ENCODE measurements at regions not wholly inside any gene's neighbourhood (a gene's known extent, or its start where the extent isn't known, plus 50 kb on each side); places are given as distances from the start of the nearest gene placed in this dataset.

DNA sequence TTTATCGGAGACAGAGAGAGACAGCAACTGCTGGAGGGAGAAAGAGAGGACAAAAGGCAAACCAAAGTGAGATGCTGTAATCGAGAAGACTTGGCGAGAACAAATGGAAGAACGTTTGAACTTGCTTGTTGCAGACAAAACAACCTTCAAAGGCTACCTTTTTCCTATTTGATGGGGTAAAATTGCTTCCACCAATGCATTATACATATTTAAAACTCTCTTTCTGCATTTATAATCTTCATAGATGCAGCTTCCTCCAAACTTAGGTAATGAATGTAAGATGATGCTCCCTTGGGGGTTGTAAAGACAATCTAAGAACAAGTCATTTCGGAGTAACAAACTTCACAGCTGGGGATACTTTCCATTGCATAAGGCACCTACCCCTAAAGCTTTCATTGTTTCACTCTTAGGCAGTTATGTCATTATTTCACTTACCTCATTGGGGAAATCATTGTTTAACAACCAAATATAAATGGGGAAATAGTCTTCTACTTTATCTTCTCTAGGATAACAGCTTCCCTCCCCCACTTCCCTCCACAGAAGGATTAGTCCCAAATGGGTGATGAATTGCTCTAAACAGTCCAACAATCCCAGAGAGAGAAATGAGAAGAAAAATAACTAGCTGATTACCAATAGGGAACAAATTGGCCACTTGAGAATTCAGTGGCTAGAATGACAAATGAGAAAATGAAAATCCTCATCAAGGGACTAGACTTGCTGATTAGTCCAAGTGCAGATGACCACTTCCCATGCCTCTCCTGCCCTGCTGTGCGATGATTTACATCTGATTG is 269.8 kb upstream of the ADAMTS9 start:
- no peak for DNase-seq (ENCODE audit: extremely low spot score)
- ChIA-PET POLR2A (no interaction called here), CTCF (no interaction called here)
- TF ChIP-seq TARDBP (IDR thresholded peaks at IDR 0.05), result no peak
- TF ChIP-seq L3MBTL2 (conservative IDR thresholded peaks at IDR 0.05), result no peak
- no peak for TF ChIP-seq HDGF (IDR thresholded peaks at IDR 0.05; ENCODE audit: borderline replicate concordance)
- TF ChIP-seq, protein P1, sequence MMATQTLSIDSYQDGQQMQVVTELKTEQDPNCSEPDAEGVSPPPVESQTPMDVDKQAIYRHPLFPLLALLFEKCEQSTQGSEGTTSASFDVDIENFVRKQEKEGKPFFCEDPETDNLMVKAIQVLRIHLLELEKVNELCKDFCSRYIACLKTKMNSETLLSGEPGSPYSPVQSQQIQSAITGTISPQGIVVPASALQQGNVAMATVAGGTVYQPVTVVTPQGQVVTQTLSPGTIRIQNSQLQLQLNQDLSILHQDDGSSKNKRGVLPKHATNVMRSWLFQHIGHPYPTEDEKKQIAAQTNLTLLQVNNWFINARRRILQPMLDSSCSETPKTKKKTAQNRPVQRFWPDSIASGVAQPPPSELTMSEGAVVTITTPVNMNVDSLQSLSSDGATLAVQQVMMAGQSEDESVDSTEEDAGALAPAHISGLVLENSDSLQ (IDR thresholded peaks at IDR 0.05), result 0 out of 2 replicates have a peak, but pooled peaks have one; percentile 1

DNA sequence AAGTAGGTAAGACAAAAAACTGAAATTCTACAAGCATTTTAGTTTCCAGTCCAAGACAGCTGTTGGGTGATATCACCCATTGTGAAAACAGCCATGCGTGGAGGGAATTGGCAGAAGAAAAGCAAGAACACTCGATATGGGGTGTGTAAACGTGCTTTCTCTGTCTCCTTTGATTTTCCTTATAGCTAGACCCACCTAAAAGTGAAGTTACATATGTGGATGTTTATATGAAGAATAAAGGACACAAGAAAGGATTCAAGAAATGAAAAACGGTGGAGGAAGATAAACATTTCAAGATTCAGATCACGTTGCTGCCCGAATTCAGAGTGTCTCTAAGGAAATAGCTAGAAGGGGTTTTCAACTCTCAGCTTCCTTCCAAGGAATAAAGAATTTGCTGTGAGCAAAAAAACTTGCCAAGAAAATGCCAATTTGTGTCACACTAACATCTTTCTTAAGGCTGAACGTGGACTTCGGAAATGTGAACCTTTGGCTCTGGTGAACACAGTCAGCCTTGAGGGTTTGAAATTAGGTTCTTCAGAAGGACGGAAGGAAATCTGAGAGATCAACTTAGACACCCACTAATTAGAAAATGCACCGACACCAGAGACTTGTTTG is 269.0 kb upstream of the ADAMTS9 start:
- DNase-seq (ENCODE audit: extremely low spot score), result no peak
- ChIA-PET CTCF (no interaction called here), POLR2A (no interaction called here)
- no peak for TF ChIP-seq SP1 (IDR thresholded peaks at IDR 0.05)
- TF ChIP-seq FOXK2 (IDR thresholded peaks at IDR 0.05), result no peak
- TF ChIP-seq BHLHE40 (IDR thresholded peaks at IDR 0.05; ENCODE audit: borderline replicate concordance), result no peak

DNA sequence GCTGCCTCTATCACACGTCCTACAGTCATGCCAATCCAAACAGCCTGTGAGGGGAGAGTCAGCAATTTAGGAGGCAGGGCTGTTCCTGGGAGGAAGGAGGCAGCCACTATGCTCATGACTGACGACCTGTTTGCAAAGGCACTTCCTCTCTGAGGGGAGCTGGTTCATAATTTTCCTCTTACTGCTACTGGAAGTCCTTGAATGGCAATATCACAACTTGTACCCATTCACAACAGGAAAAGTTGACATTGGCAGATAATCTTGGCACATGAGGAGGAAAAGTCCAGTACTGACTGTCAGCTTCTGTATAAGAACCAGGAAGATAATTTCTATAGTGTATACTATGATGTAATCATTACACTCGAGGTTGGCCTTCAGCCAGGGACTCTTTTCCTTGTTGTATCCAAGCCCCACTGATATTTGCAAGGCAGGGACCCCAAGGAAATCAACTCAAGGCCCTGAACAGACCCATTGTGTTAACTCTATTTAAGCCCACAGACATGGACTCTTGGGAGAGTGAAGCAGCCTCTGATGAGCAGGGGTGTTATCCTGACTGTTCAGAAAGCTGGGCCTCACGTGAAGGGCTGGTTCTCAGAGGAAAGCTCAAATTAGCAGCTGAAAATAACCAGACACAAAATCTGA is 267.3 kb upstream of the ADAMTS9 start:
- POLR2A ChIA-PET, result no interaction called here
- CTCF ChIA-PET, result interaction anchor here (0.6 kb wide), 1 partner anchor 755 kb away, joined by 3 read pairs; no protein-coding TSS in a partner anchor
- TF ChIP-seq, protein P1 (IDR thresholded peaks at IDR 0.05), result peak; percentile 83
- TF ChIP-seq NFRKB (IDR thresholded peaks at IDR 0.05), result no peak
- DNase-seq (ENCODE audit: extremely low spot score), result no peak

DNA sequence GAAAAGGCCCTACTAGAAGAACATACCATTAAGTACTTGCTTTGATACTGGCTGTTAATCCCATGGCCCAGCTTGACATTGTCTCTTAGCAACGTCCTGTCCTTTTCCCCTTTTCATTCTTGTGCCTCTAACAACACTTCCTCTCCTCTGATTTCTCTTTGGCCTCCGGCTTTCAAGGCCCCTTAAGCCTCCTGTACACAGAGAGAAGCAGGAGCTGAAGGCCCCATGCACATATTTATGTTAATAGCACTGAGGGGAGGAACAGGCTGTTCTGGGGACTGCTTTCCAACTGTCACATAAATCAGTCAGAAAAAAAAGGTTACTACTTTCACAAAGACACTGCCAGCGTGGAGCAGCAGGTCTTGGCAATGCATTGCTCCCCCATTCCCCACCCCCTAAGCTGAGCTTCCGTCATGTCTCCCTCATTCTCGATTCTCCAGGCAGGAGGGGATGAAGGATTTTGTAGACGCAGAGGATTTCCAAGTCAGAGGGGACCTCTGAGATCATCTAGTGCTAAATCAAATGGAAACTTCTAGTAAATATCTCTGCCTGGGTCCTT is 257.4 kb upstream of the ADAMTS9 start:
- TF ChIP-seq FOXA1 (IDR thresholded peaks at IDR 0.05) (no peak), L3MBTL2 (conservative IDR thresholded peaks at IDR 0.05) (no peak), TARDBP (IDR thresholded peaks at IDR 0.05) (no peak), HDGF (IDR thresholded peaks at IDR 0.05; ENCODE audit: borderline replicate concordance) (no peak), ELF4 (IDR thresholded peaks at IDR 0.05) (no peak), FOXK2 (IDR thresholded peaks at IDR 0.05) (no peak)
- TF ChIP-seq, protein P1 (IDR thresholded peaks at IDR 0.05), result peak; percentile 39
- DNase-seq (ENCODE audit: extremely low spot score), result no peak
- ChIA-PET POLR2A (no interaction called here), CTCF (no interaction called here)

DNA sequence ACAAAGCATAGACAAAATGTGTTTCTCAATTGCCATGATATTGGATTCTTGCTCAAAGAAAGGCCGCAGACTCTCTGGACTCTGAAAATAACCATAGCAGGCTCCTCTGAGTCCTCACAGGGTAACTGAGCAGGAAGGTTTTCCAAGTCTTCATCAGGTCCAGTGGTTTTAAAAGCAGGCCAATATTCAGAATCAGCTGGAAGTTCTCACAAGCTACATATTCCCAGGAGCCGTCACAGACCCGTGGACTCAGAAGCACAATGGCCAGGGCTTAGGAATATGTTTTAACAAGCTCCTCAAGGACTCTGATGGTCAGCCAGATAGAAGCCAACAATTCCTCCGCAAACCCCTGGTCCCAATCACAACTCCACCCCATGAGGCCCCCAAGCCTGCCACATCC is 256.1 kb upstream of the ADAMTS9 start:
- ChIA-PET CTCF (no interaction called here), POLR2A (no interaction called here)
- DNase-seq (ENCODE audit: extremely low spot score), result no peak
- TF ChIP-seq HDGF (IDR thresholded peaks at IDR 0.05; ENCODE audit: borderline replicate concordance), result no peak
- no peak for TF ChIP-seq ARNT (IDR thresholded peaks at IDR 0.05)
- TF ChIP-seq LEF1 (IDR thresholded peaks at IDR 0.05; ENCODE audit: borderline replicate concordance), result no peak
- TF ChIP-seq BHLHE40 (IDR thresholded peaks at IDR 0.05; ENCODE audit: borderline replicate concordance), result no peak
- no peak for TF ChIP-seq ZNF384 (IDR thresholded peaks at IDR 0.05)
- TF ChIP-seq L3MBTL2 (conservative IDR thresholded peaks at IDR 0.05), result no peak
- no peak for TF ChIP-seq FOXK2 (IDR thresholded peaks at IDR 0.05)
- TF ChIP-seq, protein P1 (IDR thresholded peaks at IDR 0.05), result no peak
- no peak for TF ChIP-seq CTBP1 (IDR thresholded peaks at IDR 0.05; ENCODE audit: borderline replicate concordance)
- TF ChIP-seq ELF4 (IDR thresholded peaks at IDR 0.05), result no peak
- TF ChIP-seq SP1 (IDR thresholded peaks at IDR 0.05), result no peak
- TF ChIP-seq SUZ12 (IDR thresholded peaks at IDR 0.05), result no peak
- TF ChIP-seq NFRKB (IDR thresholded peaks at IDR 0.05), result no peak
- TF ChIP-seq FOXA1 (IDR thresholded peaks at IDR 0.05), result no peak
- no peak for TF ChIP-seq TARDBP (IDR thresholded peaks at IDR 0.05)
- no peak for TF ChIP-seq FOXM1 (IDR thresholded peaks at IDR 0.05; ENCODE audit: borderline replicate concordance)

Measured in HEK293T (cell line).